CD4-positive, alpha-beta T cell treated with Interleukin-6 for 4 hours (primary cell): ENCODE measurements at regions not wholly inside any gene's neighbourhood (a gene's known extent, or its start where the extent isn't known, plus 50 kb on each side); places are given as distances from the start of the nearest gene placed in this dataset.
A peak's percentile ranks its signal among the peaks of the same experiment; 100 is the strongest.

Experiments used
- DNase-seq: peaks from one replicate; pipeline ENCODE4 v3.0.0-alpha.2; 2020; ENCODE audit warnings: mixed read lengths

DNA sequence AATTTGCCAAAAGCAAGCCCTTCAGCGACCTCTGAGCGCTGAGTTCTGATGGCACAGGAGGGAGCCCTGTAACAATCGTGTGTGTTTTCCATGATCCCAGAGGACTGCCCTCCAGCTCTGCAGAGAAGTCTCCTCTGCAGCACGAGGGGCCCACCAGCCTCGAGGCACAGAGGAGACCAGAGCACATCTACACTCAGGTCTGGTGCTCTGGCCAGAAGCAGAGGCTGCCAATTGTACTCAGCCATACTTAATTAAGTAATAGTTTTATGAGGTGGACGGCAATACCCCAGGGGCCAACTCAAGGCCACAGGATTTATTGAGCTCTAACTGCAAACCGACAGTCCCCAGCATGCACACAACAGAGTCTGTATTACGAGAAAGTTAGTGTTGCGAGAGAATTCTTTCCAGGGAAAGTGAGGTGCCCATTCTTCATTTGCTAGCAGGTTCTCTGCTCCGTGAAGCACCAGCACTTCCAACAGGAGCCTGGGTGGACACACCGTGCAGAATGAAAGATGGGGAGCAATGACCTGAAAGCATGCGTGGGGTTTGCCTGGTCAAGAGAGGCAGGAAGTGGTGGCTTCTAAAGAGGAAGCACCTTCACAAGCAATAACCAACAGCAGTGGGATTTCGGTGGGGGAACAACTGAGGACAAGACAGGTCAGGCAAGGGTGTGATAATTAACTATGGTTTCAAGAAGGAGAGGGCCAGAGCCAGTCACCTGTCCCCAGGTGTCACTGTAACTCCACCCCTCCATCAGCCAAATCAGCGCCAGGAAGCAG, 92.8 kb upstream of the FOXC1 start:
- no peak for DNase-seq

GRCh38 chr6:1518855-1519254, 90.9 kb upstream of the FOXC1 start:
- DNase-seq: no peak

- no peak for DNase-seq
Measured at GRCh38 chr6:1519597-1519996, 90.1 kb upstream of the FOXC1 start.

DNA sequence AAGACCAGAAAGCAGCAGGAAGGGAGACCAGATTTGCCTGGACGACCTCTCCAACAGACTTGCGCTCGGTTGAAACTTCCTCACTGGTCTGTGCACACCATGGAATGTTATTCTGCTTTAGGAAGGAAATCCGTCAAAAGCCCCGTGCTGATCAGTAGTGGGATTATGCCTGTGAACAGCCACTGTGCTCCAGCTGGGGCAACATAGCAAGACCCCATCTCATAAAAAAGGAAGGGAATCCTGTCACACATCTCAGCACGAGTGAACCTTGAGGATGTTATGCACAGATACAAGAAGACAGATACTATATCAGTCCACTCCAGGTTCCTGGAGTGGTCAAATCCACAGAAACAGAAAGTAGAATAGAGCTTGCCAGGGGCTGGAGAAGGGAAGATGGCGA, 86.9 kb upstream of the FOXC1 start:
- no peak for DNase-seq

GRCh38 chr6:1524040-1524480, 85.7 kb upstream of the FOXC1 start:
- DNase-seq: peak; percentile 90

DNA sequence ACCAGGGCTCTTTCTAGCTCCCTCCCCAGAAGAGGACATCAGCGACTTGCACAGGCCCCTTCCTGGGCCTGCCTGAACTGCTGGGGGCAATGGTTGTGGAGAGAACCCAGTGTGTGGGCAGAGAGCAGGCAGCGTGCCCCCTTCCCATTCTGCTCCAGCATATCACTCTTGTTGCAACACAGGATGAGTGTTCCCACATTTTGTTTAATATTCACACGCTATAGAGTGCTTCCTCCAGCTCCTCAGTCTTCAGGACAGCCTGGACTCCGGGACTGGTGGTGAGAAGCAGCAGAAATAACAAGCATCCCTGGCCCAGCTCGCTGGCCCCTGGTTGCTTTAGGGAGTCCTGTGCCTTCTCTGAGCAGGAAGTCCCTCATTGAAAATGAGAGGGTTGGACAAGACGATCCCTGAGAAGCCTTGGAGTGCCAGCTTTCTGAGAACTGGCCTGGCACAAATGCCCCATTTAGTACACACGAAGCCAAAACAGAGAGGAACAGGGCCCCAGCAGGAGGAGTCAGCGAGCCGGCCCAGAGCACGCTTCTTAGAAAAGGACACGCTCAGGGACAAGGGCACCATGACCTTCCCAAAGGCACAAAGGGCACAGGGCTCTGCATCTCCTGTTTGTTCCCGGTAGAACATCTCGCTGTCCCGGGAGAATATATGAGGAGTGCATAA, 84.2 kb upstream of the FOXC1 start:
- DNase-seq: no peak

- peak; percentile 14 for DNase-seq
Measured at GRCh38 chr6:1526398-1527072, 83.2 kb upstream of the FOXC1 start.

DNA sequence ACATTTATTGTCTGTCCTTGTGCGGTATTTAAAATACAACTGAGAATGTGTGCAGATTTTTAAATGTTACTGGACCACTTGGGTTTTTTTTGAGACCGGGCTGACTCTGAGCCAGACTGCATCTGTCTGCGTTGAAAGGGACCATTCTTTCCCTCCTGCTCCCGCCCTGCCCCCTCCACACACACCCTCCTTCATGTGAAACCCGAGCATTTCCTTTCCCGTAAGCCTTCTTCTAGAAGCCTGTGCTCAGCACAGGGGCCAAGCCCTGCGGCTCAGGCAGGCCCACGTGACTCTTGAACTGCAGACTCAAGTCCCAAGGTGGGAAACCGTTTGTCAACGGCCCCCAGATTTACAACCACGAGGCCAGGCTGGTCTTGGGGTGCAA, 82.7 kb upstream of the FOXC1 start:
- peak; percentile 79 for DNase-seq

DNA sequence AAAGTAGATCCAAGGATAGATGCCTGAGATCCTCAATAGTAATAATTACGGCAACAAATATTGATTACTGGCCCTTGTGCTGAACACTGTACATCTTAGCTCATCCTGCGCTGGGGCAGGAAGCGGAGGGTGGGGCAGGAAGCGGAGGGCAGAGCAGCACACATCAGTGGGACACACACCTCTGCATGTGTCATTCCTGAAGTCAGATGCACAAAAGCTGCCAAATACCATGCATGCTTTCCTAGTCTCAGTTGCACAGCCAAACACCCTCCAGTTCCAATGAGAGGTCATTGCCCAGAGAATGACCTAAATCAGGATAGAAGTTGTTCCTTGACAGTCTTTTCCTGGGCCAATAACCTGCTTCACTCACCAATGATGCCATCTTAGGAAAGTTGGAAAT, 74.4 kb upstream of the FOXC1 start:
- peak; percentile 79 for DNase-seq

- DNase-seq: no peak
Measured at GRCh38 chr6:1536526-1537429, 72.9 kb upstream of the FOXC1 start.

- no peak for DNase-seq
Measured at GRCh38 chr6:1538369-1538768, 71.3 kb upstream of the FOXC1 start.

DNA sequence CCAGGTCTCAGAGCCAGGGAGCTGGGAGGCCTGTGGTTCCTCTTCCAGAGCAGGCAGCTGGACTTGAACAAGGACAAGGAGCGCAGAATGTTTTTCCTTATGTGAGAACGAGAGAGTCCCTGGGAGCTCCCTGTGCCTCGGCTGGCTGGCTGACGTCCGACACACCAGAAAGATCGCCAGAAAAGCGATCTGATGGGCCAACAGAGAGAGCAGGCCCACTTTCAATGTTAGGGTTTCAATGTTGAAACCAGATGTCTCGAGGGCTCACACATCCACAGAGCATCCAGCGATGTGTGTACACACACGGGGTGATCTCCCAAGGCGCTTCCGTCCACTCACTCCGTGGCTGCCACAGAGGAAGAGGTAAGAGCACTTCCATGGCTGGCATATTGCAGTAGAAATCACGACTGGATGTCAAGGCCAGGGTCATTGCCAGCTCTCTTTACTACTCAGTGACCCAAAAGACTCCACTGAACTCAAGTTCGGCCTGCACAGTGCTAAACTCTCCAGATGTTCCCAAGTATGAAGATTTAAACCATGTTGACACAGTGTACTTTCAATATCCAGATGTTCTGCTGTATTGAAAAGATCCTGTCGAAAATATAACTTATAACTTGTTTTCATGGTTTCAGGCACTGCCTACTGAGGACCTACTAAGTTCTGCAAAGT, 70.8 kb upstream of the FOXC1 start:
- DNase-seq: no peak

- no peak for DNase-seq
Measured at GRCh38 chr6:1540864-1541521, 68.7 kb upstream of the FOXC1 start.

- no peak for DNase-seq
Measured at GRCh38 chr6:1542335-1542734, 67.4 kb upstream of the FOXC1 start.

GRCh38 chr6:1542764-1543163, 67.0 kb upstream of the FOXC1 start:
- DNase-seq: no peak

GRCh38 chr6:1544000-1544399, 65.7 kb upstream of the FOXC1 start:
- no peak for DNase-seq

DNA sequence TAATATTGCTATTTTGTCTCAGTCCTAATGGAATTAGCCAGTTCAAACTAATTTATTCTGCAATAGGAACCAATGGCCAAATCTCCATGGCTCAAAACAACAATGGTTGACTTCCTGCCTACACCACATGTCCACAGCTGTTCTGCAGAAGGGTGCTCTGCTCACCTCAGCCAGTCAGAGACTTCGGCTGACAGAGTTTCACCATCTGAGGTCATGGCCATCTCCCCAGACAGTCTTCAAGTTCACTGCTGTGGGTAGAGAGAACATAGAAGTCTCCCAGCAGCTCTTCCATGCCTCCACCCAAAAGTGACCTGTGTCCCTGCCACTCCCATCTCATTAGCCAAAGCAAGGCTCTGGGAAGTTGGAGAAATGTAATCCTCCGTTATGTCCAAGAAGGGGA, 65.1 kb upstream of the FOXC1 start:
- no peak for DNase-seq

- DNase-seq: no peak
Measured at GRCh38 chr6:1545654-1546053, 64.1 kb upstream of the FOXC1 start.

- DNase-seq: no peak
Measured at GRCh38 chr6:1547785-1548184, 61.9 kb upstream of the FOXC1 start.

DNA sequence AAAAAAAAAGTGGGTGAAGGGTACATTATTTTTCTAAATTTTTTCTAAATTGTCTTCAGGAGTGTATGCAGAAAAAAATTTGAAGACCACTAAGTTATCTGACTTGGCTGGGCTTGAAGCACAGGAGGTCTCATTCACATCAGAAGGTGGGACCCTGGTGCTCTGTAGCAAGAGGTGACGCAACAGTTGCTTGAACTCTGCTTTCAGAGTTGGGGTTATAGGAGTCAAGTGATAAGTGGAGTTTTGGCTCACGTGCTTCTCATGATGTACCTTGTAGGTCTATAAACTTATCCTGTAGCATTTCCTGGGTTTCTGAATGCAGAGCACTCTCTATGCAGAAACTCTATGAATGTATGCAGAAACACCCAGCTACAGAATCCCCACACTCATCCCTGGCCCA, 58.5 kb upstream of the FOXC1 start:
- no peak for DNase-seq

GRCh38 chr6:1552296-1552761, 57.4 kb upstream of the FOXC1 start:
- DNase-seq: peak; percentile 28
